Left lung (tissue), 4 donors: ENCODE measurements at regions not wholly inside any gene's neighbourhood (a gene's known extent, or its start where the extent isn't known, plus 50 kb on each side); places are given as distances from the start of the nearest gene placed in this dataset.

Experiments
- ATAC-seq: fragments of 200-7000 bp; cut with Tn5 transposase; one replicate; pipeline ENCODE4 v1.9.1; 2020; ENCODE audit warnings: moderate library complexity
- DNase-seq, 4 donors: peaks; one replicate each; pipeline ENCODE4 v3.0.0-alpha.2; 2013 to 2020
- H3K27ac ChIP-seq, 2 donors: fragments of 200-600 bp; sonication (generic) in 1 of 2; one replicate each; pipeline versions ENCODE4 v1.5.0 to v1.8.0; 2020 to 2021
- H3K27me3 ChIP-seq, 2 donors: fragments of 200-600 bp; sonication (generic) in 1 of 2; one replicate each; pipeline versions ENCODE4 v1.5.0 to v1.8.0; 2020 to 2021
- H3K36me3 ChIP-seq, 2 donors: fragments of 200-600 bp; sonication (generic) in 1 of 2; one replicate each; pipeline versions ENCODE4 v1.5.0 to v1.8.0; 2020 to 2021
- H3K4me1 ChIP-seq, 2 donors: fragments of 200-600 bp; one replicate each; pipeline ENCODE4 v1.8.0; 2021
- H3K4me3 ChIP-seq, 2 donors: fragments of 200-600 bp; sonication (generic) in 1 of 2; one replicate each; pipeline versions ENCODE4 v1.5.0 to v1.8.0; 2020 to 2021; ENCODE audit warnings: mild to moderate bottlenecking in 1 of 2
- H3K9me3 ChIP-seq, 2 donors: fragments of 200-600 bp; sonication (generic) in 1 of 2; one replicate each; pipeline versions ENCODE4 v1.5.0 to v1.8.0; 2020 to 2021
- intact Hi-C, 2 donors: fragments of 100-400 bp; cut with DNase I; formaldehyde crosslinking; loops; one replicate each; pipeline versions ENCODE4 v1.11.2 to v1.14.2; 2022
- TF ChIP-seq, protein P1 (sequence below), 2 donors: fragments of 200-600 bp; sonication (generic) in 1 of 2; IDR thresholded peaks; one replicate each; pipeline versions ENCODE4 v1.5.0 to v1.8.0; 2021; ENCODE audit warnings: antibody characterized with exemption in 2 of 2
- donor health status: DM: no; HTN: yes; CAD: no.
- donor health status: DM: no; HTN: no; CAD: no.

DNA sequence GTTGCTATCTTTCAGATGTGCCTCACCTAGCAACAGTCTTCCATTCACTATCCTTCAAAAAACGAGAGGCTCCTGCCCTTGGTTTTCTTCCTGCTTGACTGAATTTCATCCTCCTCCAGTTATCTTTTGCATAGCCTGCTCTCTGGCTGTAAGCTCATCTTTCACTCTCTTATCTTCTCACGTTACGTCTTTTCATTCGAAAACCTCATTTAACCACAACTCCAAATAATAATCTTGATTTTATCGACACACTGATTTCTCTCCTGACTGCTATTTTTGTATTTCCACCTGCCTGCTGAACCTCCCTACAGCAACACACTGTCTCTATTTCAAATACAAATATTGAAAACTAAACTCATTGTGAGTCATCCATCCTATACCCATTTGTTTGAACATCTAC, 230.7 kb upstream of the TMC3 start:
- intact Hi-C loops, result no loop called here
- DNase-seq (no peak), ATAC-seq (no peak)
- no peaks in the 10 kb centered on the region for H3K4me1 ChIP-seq
- TF ChIP-seq, protein P1, sequence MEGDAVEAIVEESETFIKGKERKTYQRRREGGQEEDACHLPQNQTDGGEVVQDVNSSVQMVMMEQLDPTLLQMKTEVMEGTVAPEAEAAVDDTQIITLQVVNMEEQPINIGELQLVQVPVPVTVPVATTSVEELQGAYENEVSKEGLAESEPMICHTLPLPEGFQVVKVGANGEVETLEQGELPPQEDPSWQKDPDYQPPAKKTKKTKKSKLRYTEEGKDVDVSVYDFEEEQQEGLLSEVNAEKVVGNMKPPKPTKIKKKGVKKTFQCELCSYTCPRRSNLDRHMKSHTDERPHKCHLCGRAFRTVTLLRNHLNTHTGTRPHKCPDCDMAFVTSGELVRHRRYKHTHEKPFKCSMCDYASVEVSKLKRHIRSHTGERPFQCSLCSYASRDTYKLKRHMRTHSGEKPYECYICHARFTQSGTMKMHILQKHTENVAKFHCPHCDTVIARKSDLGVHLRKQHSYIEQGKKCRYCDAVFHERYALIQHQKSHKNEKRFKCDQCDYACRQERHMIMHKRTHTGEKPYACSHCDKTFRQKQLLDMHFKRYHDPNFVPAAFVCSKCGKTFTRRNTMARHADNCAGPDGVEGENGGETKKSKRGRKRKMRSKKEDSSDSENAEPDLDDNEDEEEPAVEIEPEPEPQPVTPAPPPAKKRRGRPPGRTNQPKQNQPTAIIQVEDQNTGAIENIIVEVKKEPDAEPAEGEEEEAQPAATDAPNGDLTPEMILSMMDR (IDR thresholded peaks at IDR 0.05), result no peak
- no peak overlapping the region for H3K4me3 ChIP-seq
- no peaks in the 10 kb centered on the region for H3K27me3 ChIP-seq
- peaks cover 0 to 23% of the 10 kb centered on the region in 2 donors for H3K9me3 ChIP-seq
- no peaks in the 10 kb centered on the region for H3K36me3 ChIP-seq
- H3K27ac ChIP-seq, result no peak overlapping the region

DNA sequence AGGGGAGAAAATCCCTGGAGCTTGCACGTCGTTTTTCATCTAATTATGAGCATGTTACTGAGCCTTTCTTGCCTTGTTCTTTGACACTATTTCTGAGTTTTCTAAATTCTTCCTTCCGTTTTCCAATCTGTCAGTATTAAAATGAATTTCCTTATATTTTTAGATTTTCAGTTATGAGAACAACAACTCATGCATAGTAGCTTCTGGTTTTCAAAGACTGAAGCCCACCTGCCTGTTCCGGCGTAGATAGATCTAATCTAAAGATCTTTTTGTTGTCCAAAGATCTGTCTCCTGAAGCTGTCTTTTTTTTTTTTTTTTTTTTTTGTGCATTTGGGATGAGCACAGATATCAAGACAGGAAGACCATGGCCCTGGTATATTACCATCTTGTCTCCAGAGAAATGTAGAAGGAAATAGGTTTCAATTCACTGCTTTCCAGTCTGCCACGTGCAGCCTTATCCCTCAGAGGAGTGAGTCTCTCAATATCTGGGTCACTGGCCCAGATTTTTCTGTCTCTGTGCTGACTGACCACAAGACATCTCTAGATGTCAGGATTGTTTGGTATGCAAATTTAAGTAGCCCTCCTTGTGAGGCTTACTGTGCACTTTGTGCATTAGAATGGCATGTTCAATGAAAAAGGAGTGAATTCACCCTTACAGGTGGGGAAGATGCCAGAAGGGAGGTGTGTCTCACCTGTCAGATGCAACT, 222.3 kb upstream of the TMC3 start:
- ATAC-seq (no peak), DNase-seq (no peak)
- no peak overlapping the region for H3K27ac ChIP-seq
- H3K4me1 ChIP-seq, result no peaks in the 10 kb centered on the region
- intact Hi-C loops, result no loop called here
- peaks cover 0 to 20% of the 10 kb centered on the region in 2 donors for H3K9me3 ChIP-seq
- no peaks in the 10 kb centered on the region for H3K27me3 ChIP-seq
- no peaks in the 10 kb centered on the region for H3K36me3 ChIP-seq
- no peak overlapping the region for H3K4me3 ChIP-seq
- TF ChIP-seq, protein P1 (IDR thresholded peaks at IDR 0.05), result no peak

DNA sequence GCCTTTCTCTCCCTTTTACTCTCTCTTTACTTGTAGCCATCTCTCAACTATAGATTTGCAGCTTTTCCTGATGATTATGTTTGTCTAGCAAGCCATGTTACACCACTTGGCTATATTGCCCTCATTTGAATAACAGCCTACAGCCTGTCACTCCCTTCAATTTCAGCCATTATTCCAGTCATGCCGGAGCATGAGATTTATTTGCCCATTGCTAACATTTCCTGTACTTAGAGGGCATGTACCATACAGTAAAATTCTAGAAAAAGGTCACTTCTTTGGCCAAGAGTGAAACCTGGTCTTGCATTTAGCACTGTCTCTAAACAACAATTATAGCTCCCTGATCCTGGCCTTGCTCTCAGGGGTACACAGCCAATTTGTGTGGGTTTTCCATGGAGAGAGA, 221.7 kb upstream of the TMC3 start:
- Histone ChIP-seq H3K9me3 (peaks cover 0 to 14% of the 10 kb centered on the region in 2 donors), H3K4me1 (no peaks in the 10 kb centered on the region), H3K4me3 (no peak overlapping the region), H3K27ac (no peak overlapping the region), H3K27me3 (no peaks in the 10 kb centered on the region), H3K36me3 (no peaks in the 10 kb centered on the region)
- ATAC-seq, result no peak
- intact Hi-C loops, result no loop called here
- TF ChIP-seq, protein P1 (IDR thresholded peaks at IDR 0.05), result no peak
- DNase-seq, result no peak

DNA sequence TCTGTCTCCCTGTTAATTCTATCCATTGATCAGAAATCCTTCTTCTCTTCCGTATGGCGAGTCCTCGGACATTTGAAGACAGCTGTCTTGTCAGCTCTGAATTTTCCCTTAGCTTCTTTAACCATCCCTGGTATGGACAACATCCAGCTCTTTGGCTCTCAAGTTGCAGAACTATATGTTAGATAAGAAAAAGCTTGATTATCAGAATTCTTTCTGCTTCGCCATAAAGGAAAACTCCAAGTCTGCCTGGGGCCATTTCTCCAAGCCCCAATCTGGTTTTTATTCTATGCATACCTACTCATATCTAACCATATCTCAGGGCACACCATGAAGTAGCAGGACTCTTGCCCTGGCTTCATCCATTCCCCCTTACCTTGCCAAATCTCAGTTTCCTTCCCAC, 215.7 kb upstream of the TMC3 start:
- Histone ChIP-seq H3K27me3 (no peaks in the 10 kb centered on the region), H3K9me3 (no peaks in the 10 kb centered on the region), H3K4me1 (no peaks in the 10 kb centered on the region), H3K27ac (no peak overlapping the region), H3K36me3 (no peaks in the 10 kb centered on the region), H3K4me3 (no peak overlapping the region)
- ATAC-seq, result no peak
- DNase-seq, result no peak
- TF ChIP-seq, protein P1 (IDR thresholded peaks at IDR 0.05), result no peak
- intact Hi-C loops, result no loop called here

DNA sequence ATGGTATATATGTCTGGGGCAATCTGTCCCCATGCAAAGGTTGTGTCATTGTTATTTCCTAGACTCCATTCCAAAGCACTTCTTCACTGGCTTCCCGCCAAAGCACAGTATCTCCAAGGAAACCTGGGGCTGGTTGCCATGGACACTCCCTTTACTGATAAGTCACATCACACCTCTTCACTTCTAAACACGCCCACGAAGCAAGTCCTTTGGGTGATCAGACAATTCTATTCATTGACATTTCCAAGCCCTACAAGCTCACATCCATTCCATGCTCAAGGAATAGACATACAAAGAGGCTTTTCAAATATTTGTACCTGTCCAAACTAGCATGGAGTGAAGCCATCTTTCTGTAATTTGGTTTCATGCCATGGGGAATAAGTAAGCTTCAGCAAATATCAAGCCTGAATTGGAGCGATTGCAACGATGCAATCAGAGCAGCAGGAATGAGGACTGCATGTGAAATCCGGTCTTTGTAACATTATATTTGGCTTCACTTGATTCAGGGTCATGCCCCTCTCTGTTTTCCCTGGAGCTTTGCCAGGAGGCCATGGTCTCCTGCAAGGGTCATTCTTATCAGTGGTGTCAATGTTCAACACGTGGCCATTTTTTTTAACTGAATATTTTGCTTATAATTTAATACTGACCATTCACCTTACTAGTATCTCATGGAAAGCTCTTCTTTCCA, 201.6 kb upstream of the TMC3 start:
- no peak for ATAC-seq
- intact Hi-C loops, result no loop called here
- Histone ChIP-seq H3K36me3 (no peaks in the 10 kb centered on the region), H3K4me3 (no peak overlapping the region), H3K4me1 (no peaks in the 10 kb centered on the region), H3K27ac (no peak overlapping the region), H3K9me3 (no peaks in the 10 kb centered on the region), H3K27me3 (no peaks in the 10 kb centered on the region)
- TF ChIP-seq, protein P1 (IDR thresholded peaks at IDR 0.05), result no peak
- DNase-seq, result peak in 1 of 4 donors; percentile 9
